ENCODE measurements at regions not wholly inside any gene's neighbourhood (a gene's known extent, or its start where the extent isn't known, plus 50 kb on each side); places are given as distances from the start of the nearest gene placed in this dataset.
"Not testable (repeated sequence)": the region's sequence is repeated elsewhere in the genome, so short reads cannot be mapped to it uniquely, and the experiment has no call there.

DNA sequence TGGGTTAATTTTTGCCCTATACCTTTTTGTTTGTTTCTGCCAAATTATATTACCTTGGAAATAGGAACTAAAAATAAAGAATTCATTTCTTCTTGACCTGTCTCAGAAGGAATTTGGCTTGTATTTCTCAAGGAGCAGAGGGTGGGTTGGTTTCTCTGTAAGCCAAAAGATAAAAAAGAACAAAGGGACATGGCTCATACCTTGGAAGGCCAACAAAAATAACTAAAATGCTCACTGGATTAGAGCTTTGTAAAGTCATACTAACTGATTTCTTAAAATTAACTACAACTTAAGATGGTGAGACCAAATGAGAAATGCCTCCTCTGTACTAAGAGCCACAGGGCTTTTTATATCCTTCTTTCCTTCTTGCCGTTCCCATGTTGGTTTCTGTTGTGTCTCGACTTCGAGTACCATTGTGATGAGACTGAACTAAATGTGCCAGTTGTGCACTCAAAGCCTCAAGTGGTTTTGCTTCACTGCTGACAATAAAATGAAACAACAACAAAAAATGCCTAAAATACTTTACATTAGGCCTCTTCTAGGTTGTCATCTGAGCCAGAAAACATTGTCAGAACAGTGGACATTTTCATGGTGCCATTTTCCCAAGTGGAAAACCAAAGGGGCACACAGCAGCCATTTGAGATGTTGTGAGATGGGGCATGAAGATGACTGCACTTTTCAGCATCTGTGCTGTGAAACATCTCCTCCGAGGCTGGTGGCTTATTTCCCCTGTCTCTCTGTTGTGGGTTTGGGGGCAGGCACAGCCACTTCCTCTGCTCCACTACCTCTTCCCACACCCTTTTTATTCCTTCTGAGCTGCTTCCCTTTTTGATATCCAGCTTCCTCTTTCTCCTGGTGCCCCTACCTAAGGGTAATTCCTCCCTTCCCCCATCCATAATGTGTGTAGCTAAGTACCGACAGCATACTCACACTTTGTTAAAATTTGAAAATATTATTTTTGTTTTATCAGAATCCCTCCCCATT is 51.8 kb upstream of the AGR3 start:
- no peak for DNase-seq

- DNase-seq = no peak
Measured at GRCh38 chr7:16934722-16935340, 53.0 kb upstream of the AGR3 start.

DNA sequence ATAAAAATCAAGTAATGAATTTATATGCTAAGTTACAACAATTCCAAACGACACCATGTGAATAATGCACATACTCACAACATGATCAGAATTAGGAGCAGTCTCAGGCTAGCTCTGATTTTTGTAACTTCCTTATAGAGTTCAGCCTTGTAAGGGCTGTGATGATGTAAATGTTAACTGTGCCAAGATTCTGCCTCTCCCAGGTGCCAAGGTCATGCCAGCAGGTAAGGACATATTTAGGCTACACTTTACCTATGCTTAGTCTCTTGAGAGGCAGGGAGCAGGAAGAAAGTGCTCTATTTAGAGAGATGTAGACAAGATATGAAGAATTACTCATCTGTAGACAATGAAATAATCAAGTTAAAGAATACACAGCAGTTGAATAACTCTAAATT is 53.6 kb upstream of the AGR3 start:
- DNase-seq = no peak

DNA sequence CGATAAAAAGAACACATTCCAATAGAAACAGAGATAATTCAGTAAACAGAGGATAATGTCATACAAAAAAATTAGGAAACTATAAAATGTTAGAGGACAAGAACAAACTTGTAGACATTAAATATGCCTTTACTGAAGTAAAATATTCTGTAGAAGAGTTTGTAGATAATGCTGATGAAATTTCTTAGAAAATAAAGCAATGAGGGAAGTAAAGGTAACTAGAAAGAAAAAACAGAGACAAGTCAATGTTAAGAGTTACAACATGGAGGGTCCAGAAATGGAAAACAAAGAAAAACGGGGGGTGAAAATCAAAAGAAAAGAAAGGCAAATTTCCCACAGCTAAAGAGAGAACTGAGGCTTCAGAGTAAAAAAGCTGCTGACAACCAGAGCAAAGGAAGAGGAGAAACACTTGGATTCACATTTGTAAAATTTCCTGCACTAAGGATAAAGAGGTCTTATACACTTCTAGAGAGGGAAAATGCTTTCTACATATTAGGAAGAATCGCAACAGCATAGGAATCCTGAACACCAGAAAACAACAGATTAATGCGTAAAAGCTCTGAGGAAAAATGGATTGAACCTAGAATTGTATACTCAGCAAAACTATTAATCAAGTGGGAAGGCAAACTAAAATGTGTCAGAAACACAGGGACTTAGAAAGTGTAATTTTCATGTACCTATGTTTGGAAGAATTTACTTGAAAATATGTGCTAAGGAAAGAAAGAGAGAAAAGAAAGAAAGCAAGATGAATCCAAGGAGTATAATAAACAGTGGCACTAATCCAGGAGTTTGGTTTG is 55.0 kb upstream of the AGR3 start:
- DNase-seq = no peak

GRCh38 chr7:16939161-16939560 is 57.4 kb upstream of the AGR3 start:
- no peak for DNase-seq

- DNase-seq = no peak
Measured at GRCh38 chr7:16940776-16941175, 59.0 kb upstream of the AGR3 start.

GRCh38 chr7:16942929-16943509 is 61.2 kb upstream of the AGR3 start:
- DNase-seq = no peak

GRCh38 chr7:16944936-16945335 is 63.2 kb upstream of the AGR3 start:
- no peak for DNase-seq

GRCh38 chr7:16945372-16945771 is 63.6 kb upstream of the AGR3 start:
- DNase-seq = no peak

- not testable (repeated sequence) for DNase-seq
Measured at GRCh38 chr7:16948110-16948509, 66.3 kb upstream of the AGR3 start.

- peak; percentile 3 for DNase-seq
Measured at GRCh38 chr7:16951483-16952080, 69.8 kb upstream of the AGR3 start.

DNA sequence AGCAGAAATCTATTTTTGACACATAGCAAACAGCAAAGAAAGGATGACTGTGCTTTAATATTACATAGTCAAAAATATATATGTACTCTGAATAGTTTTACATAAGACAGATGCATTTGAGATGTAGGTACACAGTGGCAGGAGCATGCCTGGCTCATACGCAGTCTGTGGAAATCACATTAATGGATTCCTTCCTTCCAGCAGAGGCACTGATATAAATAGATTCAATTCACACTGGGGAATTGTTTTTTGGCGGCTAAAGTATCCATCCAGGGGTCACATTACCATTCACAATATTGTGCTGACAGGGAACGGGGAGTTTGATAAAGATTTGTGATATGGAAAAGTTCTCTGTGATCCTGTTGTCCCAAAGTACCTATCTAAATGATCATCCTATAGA is 72.5 kb upstream of the AGR3 start:
- no peak for DNase-seq

DNA sequence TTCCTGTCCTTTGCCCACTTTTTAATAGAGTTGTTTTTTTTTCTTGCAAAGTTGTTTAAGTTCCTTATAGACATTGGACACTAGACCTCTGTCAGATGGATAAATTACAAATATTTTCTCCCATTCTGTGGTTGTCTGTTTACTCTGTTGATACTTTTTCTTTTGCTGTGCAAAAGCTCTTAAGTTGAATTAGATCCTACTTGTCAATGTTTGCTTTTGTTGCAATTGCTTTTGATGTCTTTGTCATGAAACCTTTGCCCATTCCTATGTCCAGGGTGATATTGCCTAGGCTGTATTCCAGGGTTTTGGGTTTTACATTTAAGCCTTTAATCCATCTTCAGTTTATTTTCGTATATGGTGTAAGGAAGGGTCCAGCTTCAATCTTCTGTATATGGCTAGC is 76.9 kb upstream of the AGR3 start:
- DNase-seq = no peak

DNA sequence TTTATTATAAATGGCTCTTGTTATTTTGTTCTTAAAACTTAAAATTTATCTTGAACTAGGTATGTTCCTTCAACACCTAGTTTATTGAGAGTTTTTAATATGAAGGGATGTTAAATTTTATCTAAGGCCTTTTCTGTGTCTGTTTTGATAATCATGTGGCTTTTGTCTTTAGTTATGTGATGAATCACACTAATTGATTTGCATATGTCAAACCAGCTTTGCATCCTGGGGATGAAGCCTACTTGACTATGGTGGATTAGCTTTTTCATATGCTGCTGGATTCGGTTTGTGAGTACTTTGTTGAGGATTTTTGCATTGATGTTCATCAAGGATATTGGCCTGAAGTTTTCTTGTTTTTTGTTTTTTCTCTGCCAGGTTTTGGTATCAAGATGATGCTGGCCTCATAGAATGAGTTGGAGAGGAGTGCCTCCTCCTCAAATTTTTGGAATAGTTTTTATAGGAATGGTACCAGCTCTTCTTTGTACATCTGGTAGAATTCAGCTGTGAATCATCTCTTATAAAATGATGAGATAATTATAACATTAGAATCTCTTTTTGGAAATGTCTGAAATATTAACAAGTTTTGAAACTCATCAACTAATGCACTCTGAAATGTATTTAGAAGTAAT is 78.7 kb upstream of the AGR3 start:
- DNase-seq = peak; percentile 40

- peak; percentile 27 for DNase-seq
Measured at GRCh38 chr7:16961641-16962040, 79.9 kb upstream of the AGR3 start.

- no peak for DNase-seq
Measured at GRCh38 chr7:16963044-16963443, 81.3 kb upstream of the AGR3 start.

GRCh38 chr7:16965697-16966096 is 83.9 kb upstream of the AGR3 start:
- not testable (repeated sequence) for DNase-seq

- DNase-seq = peak; percentile 31
Measured at GRCh38 chr7:16967300-16967811, 85.6 kb upstream of the AGR3 start.

DNA sequence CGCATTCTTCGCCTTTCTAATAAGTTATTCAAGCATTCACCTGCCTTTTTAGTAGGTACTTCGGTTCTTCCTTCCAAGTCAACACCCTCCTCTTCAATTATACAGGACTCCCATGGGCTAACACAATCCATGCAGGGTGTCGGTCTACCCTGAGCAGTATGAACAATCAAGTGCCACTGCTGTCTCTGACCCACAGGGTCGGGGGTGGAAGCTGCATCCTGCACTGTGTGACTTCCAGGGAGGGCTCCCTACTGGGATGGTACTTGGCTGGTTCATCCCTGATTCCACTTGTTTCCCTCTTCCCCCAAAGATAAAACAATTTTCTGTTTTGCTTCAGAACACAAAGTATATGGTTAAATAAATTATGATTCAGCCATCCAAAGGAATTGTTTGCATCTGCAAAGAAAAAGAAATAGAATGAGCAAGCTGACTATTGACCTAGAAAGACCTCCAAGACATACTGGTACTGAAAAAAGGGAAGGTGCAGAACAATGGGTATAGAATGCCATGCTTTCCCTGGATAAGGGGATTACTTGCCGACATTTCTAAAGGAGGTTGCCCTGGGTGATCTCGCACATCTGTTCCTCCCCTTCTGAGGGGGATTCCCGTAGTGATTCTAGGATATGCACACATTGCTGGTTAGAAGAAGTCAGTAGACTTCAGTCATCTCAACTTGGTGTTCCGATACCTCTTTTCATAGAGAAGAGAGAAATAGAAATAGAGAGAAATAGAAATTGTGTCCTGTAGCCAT is 89.1 kb upstream of the AGR3 start:
- DNase-seq = no peak

DNA sequence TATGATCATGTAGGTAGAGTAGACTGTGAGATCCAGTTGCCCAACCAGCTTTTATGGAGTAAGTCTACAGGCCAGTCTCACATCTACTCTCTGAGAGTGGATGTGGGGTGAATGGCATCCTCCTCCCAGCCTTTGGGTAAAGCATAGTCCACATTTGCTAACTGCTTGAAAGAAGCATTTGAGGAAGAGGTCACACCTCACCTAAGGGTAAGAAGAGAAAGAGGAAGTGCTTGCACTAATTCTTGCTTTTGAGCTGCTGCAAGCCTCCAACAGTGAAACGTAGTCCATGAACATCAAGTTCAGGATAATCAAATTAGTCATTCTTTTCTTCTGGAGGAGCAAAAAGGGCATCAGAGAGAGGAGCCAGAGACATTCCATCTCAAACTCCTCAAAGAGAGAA is 93.9 kb upstream of the AGR3 start:
- DNase-seq = no peak

Data from EL (cell line).